ENCODE measurements at regions not wholly inside any gene's neighbourhood (a gene's known extent, or its start where the extent isn't known, plus 50 kb on each side); places are given as distances from the start of the nearest gene placed in this dataset.
"Not testable (repeated sequence)": the region's sequence is repeated elsewhere in the genome, so short reads cannot be mapped to it uniquely, and the experiment has no call there.

DNA sequence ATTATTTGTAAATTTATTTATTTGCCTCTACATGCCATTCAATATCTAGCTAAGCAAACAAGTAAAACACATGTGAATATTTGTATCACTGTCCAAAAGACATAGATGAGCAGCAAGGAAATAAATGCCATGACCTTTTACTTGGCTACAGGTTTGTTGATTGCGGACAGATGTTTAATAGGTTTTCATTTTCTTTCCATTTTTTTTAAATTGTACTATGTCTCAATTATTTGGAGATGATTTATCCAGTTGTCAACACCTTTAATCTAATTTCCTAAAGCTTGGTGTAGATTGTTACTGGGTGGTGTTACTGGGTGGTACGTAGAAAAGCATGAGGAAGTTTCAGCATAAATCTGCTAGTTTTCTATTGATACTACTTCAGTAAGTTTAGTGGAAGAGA lies 560.6 kb upstream of the SPRY2 start:
- intact Hi-C loops (cut with micrococcal nuclease; ENCODE audit: unreplicated experiment), result no loop called here
- H3K4me3 ChIP-seq (ENCODE audit: low read depth, low read length, poor library complexity, severe bottlenecking), result no peak overlapping the region
- H3K36me3 ChIP-seq (ENCODE audit: insufficient read depth, low read length), result no peaks in the 10 kb centered on the region
- H3K79me2 ChIP-seq (ENCODE audit: insufficient read depth, low read depth, low read length), result no peaks in the 10 kb centered on the region
- CTCF ChIA-PET (ENCODE audit: unreplicated experiment), result no interaction called here
- POLR2A ChIA-PET, result no interaction called here
- no peaks in the 10 kb centered on the region for H3K4me1 ChIP-seq (ENCODE audit: insufficient read depth, low read length, poor library complexity, severe bottlenecking)
- no peaks in the 10 kb centered on the region for H4K20me1 ChIP-seq (ENCODE audit: insufficient read depth, low read length)
- TF ChIP-seq, protein P1, sequence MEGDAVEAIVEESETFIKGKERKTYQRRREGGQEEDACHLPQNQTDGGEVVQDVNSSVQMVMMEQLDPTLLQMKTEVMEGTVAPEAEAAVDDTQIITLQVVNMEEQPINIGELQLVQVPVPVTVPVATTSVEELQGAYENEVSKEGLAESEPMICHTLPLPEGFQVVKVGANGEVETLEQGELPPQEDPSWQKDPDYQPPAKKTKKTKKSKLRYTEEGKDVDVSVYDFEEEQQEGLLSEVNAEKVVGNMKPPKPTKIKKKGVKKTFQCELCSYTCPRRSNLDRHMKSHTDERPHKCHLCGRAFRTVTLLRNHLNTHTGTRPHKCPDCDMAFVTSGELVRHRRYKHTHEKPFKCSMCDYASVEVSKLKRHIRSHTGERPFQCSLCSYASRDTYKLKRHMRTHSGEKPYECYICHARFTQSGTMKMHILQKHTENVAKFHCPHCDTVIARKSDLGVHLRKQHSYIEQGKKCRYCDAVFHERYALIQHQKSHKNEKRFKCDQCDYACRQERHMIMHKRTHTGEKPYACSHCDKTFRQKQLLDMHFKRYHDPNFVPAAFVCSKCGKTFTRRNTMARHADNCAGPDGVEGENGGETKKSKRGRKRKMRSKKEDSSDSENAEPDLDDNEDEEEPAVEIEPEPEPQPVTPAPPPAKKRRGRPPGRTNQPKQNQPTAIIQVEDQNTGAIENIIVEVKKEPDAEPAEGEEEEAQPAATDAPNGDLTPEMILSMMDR (conservative IDR thresholded peaks at IDR 0.05; ENCODE audit: low read length), result no peak
- no peak for TF ChIP-seq EZH2phosphoT487 (IDR thresholded peaks at IDR 0.05; ENCODE audit: borderline replicate concordance, low read depth, low read length)
- H3K9me2 ChIP-seq (ENCODE audit: insufficient read depth, low read length), result no peaks in the 10 kb centered on the region
- no peak for DNase-seq (ENCODE audit: low spot score)
- H2AFZ ChIP-seq (ENCODE audit: low read length), result no peak overlapping the region
- BruUV-seq (replicated peaks), result no TSS peak
- no peaks in the 10 kb centered on the region for H3K9me3 ChIP-seq (ENCODE audit: low read length)
- no peak overlapping the region for H3K27ac ChIP-seq (ENCODE audit: low read depth, low read length, poor library complexity, severe bottlenecking)
- no peak overlapping the region for H3K4me2 ChIP-seq (ENCODE audit: low read length)

DNA sequence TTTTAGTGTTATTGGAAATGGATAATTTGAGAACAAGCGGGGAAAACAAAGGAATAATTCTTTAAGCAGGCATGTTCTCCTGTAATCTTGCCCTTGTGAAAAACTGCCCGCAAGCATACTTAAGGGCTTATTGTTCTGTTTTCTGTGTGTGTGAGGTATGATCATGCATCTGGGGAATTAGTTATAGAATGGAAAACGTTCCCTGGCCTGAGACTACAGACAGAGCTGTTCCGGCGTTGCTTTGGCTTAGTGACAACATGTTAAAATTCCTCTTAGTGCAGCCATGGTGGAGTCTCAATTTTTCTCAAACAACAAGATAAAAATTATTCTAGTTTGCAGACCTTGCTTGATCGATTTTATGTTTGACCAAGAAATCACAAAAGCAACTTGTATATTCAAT lies 560.2 kb upstream of the SPRY2 start:
- H3K4me2 ChIP-seq (ENCODE audit: low read length), result no peak overlapping the region
- TF ChIP-seq, protein P1 (conservative IDR thresholded peaks at IDR 0.05; ENCODE audit: low read length), result no peak
- TF ChIP-seq EZH2phosphoT487 (IDR thresholded peaks at IDR 0.05; ENCODE audit: borderline replicate concordance, low read depth, low read length), result no peak
- no peaks in the 10 kb centered on the region for H3K4me1 ChIP-seq (ENCODE audit: insufficient read depth, low read length, poor library complexity, severe bottlenecking)
- H3K79me2 ChIP-seq (ENCODE audit: insufficient read depth, low read depth, low read length), result no peaks in the 10 kb centered on the region
- CTCF ChIA-PET (ENCODE audit: unreplicated experiment), result no interaction called here
- H3K27ac ChIP-seq (ENCODE audit: low read depth, low read length, poor library complexity, severe bottlenecking), result no peak overlapping the region
- no peaks in the 10 kb centered on the region for H3K36me3 ChIP-seq (ENCODE audit: insufficient read depth, low read length)
- no TSS peak for BruUV-seq (replicated peaks)
- H3K9me2 ChIP-seq (ENCODE audit: insufficient read depth, low read length), result no peaks in the 10 kb centered on the region
- no peak overlapping the region for H2AFZ ChIP-seq (ENCODE audit: low read length)
- no peaks in the 10 kb centered on the region for H4K20me1 ChIP-seq (ENCODE audit: insufficient read depth, low read length)
- no peaks in the 10 kb centered on the region for H3K9me3 ChIP-seq (ENCODE audit: low read length)
- POLR2A ChIA-PET, result no interaction called here
- DNase-seq (ENCODE audit: low spot score), result no peak
- intact Hi-C loops (cut with micrococcal nuclease; ENCODE audit: unreplicated experiment), result no loop called here
- no peak overlapping the region for H3K4me3 ChIP-seq (ENCODE audit: low read depth, low read length, poor library complexity, severe bottlenecking)

DNA sequence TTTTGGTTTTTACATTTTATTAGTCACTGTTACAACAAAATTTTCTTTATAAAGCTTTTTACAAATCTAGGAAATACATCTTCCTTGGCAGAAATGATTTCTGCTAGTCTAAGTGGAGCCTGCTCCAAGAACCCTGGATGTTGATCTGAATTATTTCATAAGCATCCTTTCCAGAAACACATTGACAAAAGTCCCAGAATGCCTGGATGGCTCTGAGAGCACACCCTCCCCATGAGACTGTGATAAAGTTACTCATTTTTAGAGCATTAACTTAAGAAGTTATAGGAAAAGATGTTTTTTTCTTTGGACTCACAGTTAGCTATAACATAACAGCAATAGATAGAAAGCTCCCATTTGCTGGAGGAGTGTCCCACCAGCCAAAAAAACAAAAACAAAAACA lies 559.6 kb upstream of the SPRY2 start:
- intact Hi-C loops (cut with micrococcal nuclease; ENCODE audit: unreplicated experiment), result no loop called here
- H4K20me1 ChIP-seq (ENCODE audit: insufficient read depth, low read length), result no peaks in the 10 kb centered on the region
- no peak for DNase-seq (ENCODE audit: low spot score)
- POLR2A ChIA-PET, result interaction anchor here (0.6 to 0.7 kb wide), 2 partner anchors 33 to 1222 kb away, joined by 3 read pairs; no protein-coding TSS in a partner anchor
- H3K27ac ChIP-seq (ENCODE audit: low read depth, low read length, poor library complexity, severe bottlenecking), result no peak overlapping the region
- no peaks in the 10 kb centered on the region for H3K9me3 ChIP-seq (ENCODE audit: low read length)
- no peaks in the 10 kb centered on the region for H3K9me2 ChIP-seq (ENCODE audit: insufficient read depth, low read length)
- no peak overlapping the region for H2AFZ ChIP-seq (ENCODE audit: low read length)
- CTCF ChIA-PET (ENCODE audit: unreplicated experiment), result no interaction called here
- no TSS peak for BruUV-seq (replicated peaks)
- H3K4me1 ChIP-seq (ENCODE audit: insufficient read depth, low read length, poor library complexity, severe bottlenecking), result no peaks in the 10 kb centered on the region
- H3K4me3 ChIP-seq (ENCODE audit: low read depth, low read length, poor library complexity, severe bottlenecking), result no peak overlapping the region
- TF ChIP-seq EZH2phosphoT487 (IDR thresholded peaks at IDR 0.05; ENCODE audit: borderline replicate concordance, low read depth, low read length), result no peak
- TF ChIP-seq, protein P1 (conservative IDR thresholded peaks at IDR 0.05; ENCODE audit: low read length), result no peak
- no peak overlapping the region for H3K4me2 ChIP-seq (ENCODE audit: low read length)
- H3K36me3 ChIP-seq (ENCODE audit: insufficient read depth, low read length), result no peaks in the 10 kb centered on the region
- no peaks in the 10 kb centered on the region for H3K79me2 ChIP-seq (ENCODE audit: insufficient read depth, low read depth, low read length)

DNA sequence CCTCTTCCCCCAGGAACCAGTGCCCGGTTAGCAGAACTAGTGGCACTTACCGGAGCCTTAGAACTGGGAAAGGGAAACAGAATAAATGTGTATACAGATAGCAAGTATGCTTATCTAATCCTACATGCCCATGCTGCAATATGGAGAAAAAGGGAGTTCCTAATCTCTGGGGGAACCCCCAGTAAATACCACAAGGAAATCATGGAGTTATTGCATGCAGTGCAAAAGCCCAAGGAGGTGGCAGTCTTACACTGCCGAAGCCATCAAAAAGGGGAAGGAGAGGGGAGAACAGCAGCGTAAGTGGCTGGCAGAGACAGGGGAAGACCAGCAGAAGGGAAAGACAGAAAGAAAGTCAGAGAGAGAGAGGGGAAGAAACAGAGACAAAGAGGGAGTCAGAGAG lies 556.7 kb upstream of the SPRY2 start:
- CTCF ChIA-PET (ENCODE audit: unreplicated experiment); H3K9me3 ChIP-seq (ENCODE audit: low read length); POLR2A ChIA-PET; H3K4me1 ChIP-seq (ENCODE audit: insufficient read depth, low read length, poor library complexity, severe bottlenecking); H3K4me2 ChIP-seq (ENCODE audit: low read length); BruUV-seq (replicated peaks); H3K9me2 ChIP-seq (ENCODE audit: insufficient read depth, low read length); H4K20me1 ChIP-seq (ENCODE audit: insufficient read depth, low read length); H3K27ac ChIP-seq (ENCODE audit: low read depth, low read length, poor library complexity, severe bottlenecking); H2AFZ ChIP-seq (ENCODE audit: low read length); H3K4me3 ChIP-seq (ENCODE audit: low read depth, low read length, poor library complexity, severe bottlenecking); DNase-seq (ENCODE audit: low spot score); H3K36me3 ChIP-seq (ENCODE audit: insufficient read depth, low read length); H3K79me2 ChIP-seq (ENCODE audit: insufficient read depth, low read depth, low read length); intact Hi-C loops (cut with micrococcal nuclease; ENCODE audit: unreplicated experiment): not testable (repeated sequence)
